Nephron (organoid): ENCODE measurements at regions not wholly inside any gene's neighbourhood (a gene's known extent, or its start where the extent isn't known, plus 50 kb on each side); places are given as distances from the start of the nearest gene placed in this dataset.

Source experiments
- H3K27ac Mint-ChIP-seq, 3 experiments: 2 replicates each; pipeline ENCODE4 v1.8.0; 2020; ENCODE audit warnings: mixed read lengths in 3 of 3, mild to moderate bottlenecking in 2 of 3, moderate library complexity in 1 of 3
- H3K27me3 Mint-ChIP-seq: 2 replicates; pipeline ENCODE4 v1.8.0; 2021; ENCODE audit warnings: low read depth, mild to moderate bottlenecking, moderate library complexity, mixed read lengths
- H3K36me3 Mint-ChIP-seq: 2 replicates; pipeline ENCODE4 v1.8.0; 2020; ENCODE audit warnings: low read depth, mixed read lengths
- H3K4me1 Mint-ChIP-seq: 2 replicates; pipeline ENCODE4 v1.8.0; 2020; ENCODE audit warnings: mixed read lengths
- H3K4me3 Mint-ChIP-seq, 3 experiments: 2 replicates each; pipeline ENCODE4 v1.8.0; 2020; ENCODE audit warnings: mild to moderate bottlenecking in 3 of 3, mixed read lengths in 3 of 3, moderate library complexity in 2 of 3
- H3K9me3 Mint-ChIP-seq: 2 replicates; pipeline ENCODE4 v1.8.0; 2020; ENCODE audit warnings: mixed read lengths
- TF ChIP-seq, protein P1 (sequence below), 3 experiments: fragments of 200-600 bp; sonication (generic); IDR thresholded peaks; one replicate each; pipeline ENCODE4 v1.5.0; 2021; ENCODE audit warnings: antibody characterized with exemption in 3 of 3; ENCODE audit not compliant: unreplicated experiment in 3 of 3

DNA sequence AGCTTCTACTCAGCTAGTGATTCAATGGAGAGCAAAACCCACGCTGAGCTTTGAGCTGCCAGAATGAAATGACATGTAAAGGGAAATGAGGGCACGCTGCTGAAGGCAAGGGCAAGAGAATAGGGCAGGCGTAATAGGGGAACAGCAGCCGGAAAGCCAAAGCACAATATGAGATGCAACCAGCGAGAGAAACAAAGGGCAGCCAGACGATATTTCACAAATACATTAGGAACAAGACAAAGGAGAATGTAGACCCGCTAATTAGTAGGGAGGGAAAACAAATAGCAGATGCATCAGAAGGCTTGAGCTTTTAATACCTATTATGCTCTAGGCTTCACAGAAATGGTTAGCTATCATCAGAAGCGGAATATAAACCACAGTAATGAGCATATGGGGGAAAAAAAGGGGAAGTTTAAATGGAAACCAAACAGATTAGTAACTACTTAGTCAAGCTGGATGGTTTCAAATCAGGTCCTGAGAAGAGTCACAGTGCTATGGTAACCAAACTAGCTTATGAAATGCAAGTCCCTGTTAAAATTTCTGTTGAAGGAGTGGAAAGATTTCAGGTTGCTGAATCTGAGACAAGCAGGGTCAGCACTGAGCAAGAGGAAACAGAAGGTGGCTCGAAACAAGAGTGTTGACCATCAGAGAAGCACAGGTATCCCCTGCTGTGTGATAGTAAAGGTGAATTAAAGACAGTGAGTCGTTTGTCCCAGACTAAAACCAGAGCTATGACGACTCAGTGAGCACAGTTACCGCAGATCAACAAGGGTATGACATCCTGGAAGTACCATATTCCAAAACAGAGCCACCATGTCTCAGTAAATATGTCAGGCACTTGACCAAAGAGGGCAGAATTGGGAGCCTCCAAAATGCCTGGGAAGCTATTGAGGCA, 496.9 kb upstream of the CELF2 start:
- H3K27ac Mint-ChIP-seq, result no peak overlapping the region
- TF ChIP-seq, protein P1, sequence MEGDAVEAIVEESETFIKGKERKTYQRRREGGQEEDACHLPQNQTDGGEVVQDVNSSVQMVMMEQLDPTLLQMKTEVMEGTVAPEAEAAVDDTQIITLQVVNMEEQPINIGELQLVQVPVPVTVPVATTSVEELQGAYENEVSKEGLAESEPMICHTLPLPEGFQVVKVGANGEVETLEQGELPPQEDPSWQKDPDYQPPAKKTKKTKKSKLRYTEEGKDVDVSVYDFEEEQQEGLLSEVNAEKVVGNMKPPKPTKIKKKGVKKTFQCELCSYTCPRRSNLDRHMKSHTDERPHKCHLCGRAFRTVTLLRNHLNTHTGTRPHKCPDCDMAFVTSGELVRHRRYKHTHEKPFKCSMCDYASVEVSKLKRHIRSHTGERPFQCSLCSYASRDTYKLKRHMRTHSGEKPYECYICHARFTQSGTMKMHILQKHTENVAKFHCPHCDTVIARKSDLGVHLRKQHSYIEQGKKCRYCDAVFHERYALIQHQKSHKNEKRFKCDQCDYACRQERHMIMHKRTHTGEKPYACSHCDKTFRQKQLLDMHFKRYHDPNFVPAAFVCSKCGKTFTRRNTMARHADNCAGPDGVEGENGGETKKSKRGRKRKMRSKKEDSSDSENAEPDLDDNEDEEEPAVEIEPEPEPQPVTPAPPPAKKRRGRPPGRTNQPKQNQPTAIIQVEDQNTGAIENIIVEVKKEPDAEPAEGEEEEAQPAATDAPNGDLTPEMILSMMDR (IDR thresholded peaks at IDR 0.05; ENCODE audit: unreplicated experiment in 3 of 3), result no peak
- peaks cover 14% of the 10 kb centered on the region for H3K27me3 Mint-ChIP-seq
- H3K4me3 Mint-ChIP-seq, result no peak overlapping the region
- H3K4me1 Mint-ChIP-seq, result no peaks in the 10 kb centered on the region
- no peaks in the 10 kb centered on the region for H3K9me3 Mint-ChIP-seq
- no peaks in the 10 kb centered on the region for H3K36me3 Mint-ChIP-seq

GRCh38 chr10:10526846-10527245, 490.8 kb upstream of the CELF2 start:
- Mint-ChIP-seq H3K36me3 (no peaks in the 10 kb centered on the region), H3K4me1 (no peaks in the 10 kb centered on the region), H3K9me3 (no peaks in the 10 kb centered on the region), H3K27me3 (no peaks in the 10 kb centered on the region), H3K27ac (no peak overlapping the region), H3K4me3 (no peak overlapping the region)
- TF ChIP-seq, protein P1 (IDR thresholded peaks at IDR 0.05; ENCODE audit: unreplicated experiment in 3 of 3), result no peak

- no peaks in the 10 kb centered on the region for H3K27me3 Mint-ChIP-seq
- H3K4me3 Mint-ChIP-seq, result no peak overlapping the region
- H3K36me3 Mint-ChIP-seq, result no peaks in the 10 kb centered on the region
- TF ChIP-seq, protein P1 (IDR thresholded peaks at IDR 0.05; ENCODE audit: unreplicated experiment in 3 of 3), result no peak
- H3K9me3 Mint-ChIP-seq, result no peaks in the 10 kb centered on the region
- no peaks in the 10 kb centered on the region for H3K4me1 Mint-ChIP-seq
- H3K27ac Mint-ChIP-seq, result no peak overlapping the region
These were observed 489.7 kb upstream of the CELF2 start for GRCh38 chr10:10527861-10528562.

GRCh38 chr10:10528563-10528910, 489.1 kb upstream of the CELF2 start:
- Mint-ChIP-seq H3K27me3 (peaks cover under 1% of the 10 kb centered on the region), H3K4me1 (no peaks in the 10 kb centered on the region), H3K27ac (no peak overlapping the region), H3K9me3 (no peaks in the 10 kb centered on the region), H3K36me3 (no peaks in the 10 kb centered on the region), H3K4me3 (no peak overlapping the region)
- TF ChIP-seq, protein P1 (IDR thresholded peaks at IDR 0.05; ENCODE audit: unreplicated experiment in 3 of 3), result no peak

DNA sequence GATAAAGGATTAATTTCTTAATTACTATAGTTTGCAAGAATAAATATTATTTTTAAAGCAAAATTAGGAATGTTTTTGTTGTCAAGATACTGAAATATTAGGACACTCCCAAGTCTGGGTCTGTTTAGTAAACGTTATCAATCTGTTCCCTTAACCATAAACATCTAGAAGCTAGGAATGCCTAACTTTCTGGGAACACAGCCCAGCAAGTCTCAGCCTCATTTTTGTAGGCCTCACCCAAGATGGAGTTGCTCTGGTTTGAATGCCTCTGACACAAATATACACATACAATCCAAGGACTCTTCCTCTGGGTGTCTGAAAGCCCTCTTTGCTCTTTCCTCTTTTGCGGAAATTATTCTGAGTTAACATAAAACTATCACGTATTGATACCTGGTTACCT, 487.4 kb upstream of the CELF2 start:
- H3K4me1 Mint-ChIP-seq, result no peaks in the 10 kb centered on the region
- H3K36me3 Mint-ChIP-seq, result no peaks in the 10 kb centered on the region
- H3K27me3 Mint-ChIP-seq, result peaks cover 9% of the 10 kb centered on the region
- TF ChIP-seq, protein P1 (IDR thresholded peaks at IDR 0.05; ENCODE audit: unreplicated experiment in 3 of 3), result no peak
- H3K9me3 Mint-ChIP-seq, result peaks cover 3% of the 10 kb centered on the region
- no peak overlapping the region for H3K27ac Mint-ChIP-seq
- no peak overlapping the region for H3K4me3 Mint-ChIP-seq
